HepG2 (cell line): ENCODE measurements at regions not wholly inside any gene's neighbourhood (a gene's known extent, or its start where the extent isn't known, plus 50 kb on each side); places are given as distances from the start of the nearest gene placed in this dataset.

Source experiments
- ATAC-seq: fragments of 200-7000 bp; cut with Tn5 transposase; 3 replicates; pipeline ENCODE4 v1.9.1; 2020; ENCODE audit warnings: mild to moderate bottlenecking, moderate library complexity
- BruUV-seq: library from RNA; stranded (reverse); fragments of 400-500 nt; replicated peaks from 2 replicates; lab custom pipeline; 2021; lab: Mats Ljungman, UMichigan
- CTCF ChIA-PET: fragments of 300-600 bp; formaldehyde crosslinking; extraction: SDS; loops from one replicate; lab custom pipeline; 2021; ENCODE audit warnings: low total read pairs, inconsistent platforms, low intra/inter-chr PET ratio; lab: Yijun Ruan, JAX
- POLR2A ChIA-PET: fragments of 350-600 bp; sonication (Branson Sonifier 250); formaldehyde crosslinking; loops from one replicate; lab custom pipeline; 2020; ENCODE audit warnings: antibody characterized with exemption, inconsistent platforms; lab: Yijun Ruan, JAX
- DNase-seq: peaks from one replicate; pipeline ENCODE4 v3.0.0-alpha.2; 2015; ENCODE audit warnings: low spot score
- FAIRE-seq: peaks from 3 replicates; lab custom pipeline; 2011; peaks lifted over from hg19 to GRCh38; lab: Jason Lieb, UNC
- H2AFZ ChIP-seq: one replicate; pipeline ENCODE4 v1.6.1; 2011; ENCODE audit warnings: low read length, inconsistent platforms
- H3K27ac ChIP-seq: fragments of 300-600 bp; 3 replicates; pipeline ENCODE4 v1.8.0; 2011; ENCODE audit warnings: mixed run types, mild to moderate bottlenecking, mixed read lengths, low read length, inconsistent platforms; ENCODE audit not compliant: insufficient read depth; ENCODE audit errors: extremely low read length
- H3K27me3 ChIP-seq, 2 experiments: fragments of 200-600 bp in 1 of 2; 2 replicates in 1 of 2; 3 replicates in 1 of 2; pipeline versions ENCODE4 v1.6.0 to v1.8.0; 2011; ENCODE audit warnings: low read length in 2 of 2, mild to moderate bottlenecking in 2 of 2, moderate library complexity in 2 of 2, inconsistent platforms in 1 of 2; ENCODE audit not compliant: insufficient read depth in 2 of 2, control insufficient read depth in 1 of 2
- H3K36me3 ChIP-seq, 2 experiments: fragments of 200-600 bp in 1 of 2; replicated peaks in 1 of 2; 2 replicates in 1 of 2; 3 replicates in 1 of 2; pipeline versions ENCODE4 v1.5.1 to v1.8.0; 2011; ENCODE audit warnings: low read length in 2 of 2, inconsistent platforms in 1 of 2; ENCODE audit not compliant: insufficient read depth in 2 of 2, control insufficient read depth in 1 of 2
- H3K4me1 ChIP-seq: 2 replicates; pipeline ENCODE4 v1.5.1; 2012; ENCODE audit warnings: low read length, inconsistent platforms; ENCODE audit not compliant: insufficient read depth
- H3K4me2 ChIP-seq: 2 replicates; pipeline ENCODE4 v1.6.0; 2011; ENCODE audit warnings: low read depth, low read length, inconsistent platforms
- H3K4me3 ChIP-seq, 3 experiments: fragments of 200-600 bp in 1 of 3; sonication (generic), shearing (Covaris generic) in 1 of 3; replicated peaks in 1 of 3; 2 replicates each; pipeline ENCODE4 v1.5.1; 2011 to 2016; ENCODE audit warnings: low read length in 3 of 3, inconsistent platforms in 2 of 3, low read depth in 2 of 3, mild to moderate bottlenecking in 2 of 3, control low read depth in 1 of 3, mixed read lengths in 1 of 3; ENCODE audit not compliant: insufficient read depth in 1 of 3
- H3K79me2 ChIP-seq: one replicate; pipeline ENCODE4 v1.6.1; 2011; ENCODE audit warnings: low read length, inconsistent platforms; ENCODE audit not compliant: insufficient read depth
- H3K9ac ChIP-seq: 2 replicates; pipeline ENCODE4 v1.6.0; 2011; ENCODE audit warnings: mild to moderate bottlenecking, low read depth, low read length, inconsistent platforms; ENCODE audit not compliant: insufficient read depth
- H3K9me3 ChIP-seq: 2 replicates; pipeline ENCODE4 v1.5.1; 2012; ENCODE audit warnings: mild to moderate bottlenecking, low read length
- H4K20me1 ChIP-seq: 2 replicates; pipeline ENCODE4 v1.6.0; 2011; ENCODE audit warnings: inconsistent platforms, mild to moderate bottlenecking, low read length, moderate library complexity; ENCODE audit not compliant: insufficient read depth
- DNMT1 ChIP-seq: sonication (generic); formaldehyde crosslinking; IDR thresholded peaks from 2 replicates; pipeline ENCODE4 v1.5.1; 2020; ENCODE audit warnings: mild to moderate bottlenecking, missing genetic modification reagents
- ETV6 ChIP-seq: sonication (generic); formaldehyde crosslinking; conservative IDR thresholded peaks from 2 replicates; pipeline ENCODE4 v1.4.0; 2020; ENCODE audit warnings: missing genetic modification reagents
- KDM4B ChIP-seq: sonication (generic); formaldehyde crosslinking; IDR thresholded peaks from 2 replicates; pipeline ENCODE4 v1.4.0; 2020; ENCODE audit warnings: missing genetic modification reagents
- RAD21 ChIP-seq: fragments of 450-650 bp; formaldehyde crosslinking; IDR thresholded peaks from 2 replicates; pipeline ENCODE4 v1.5.0; 2020; ENCODE audit warnings: mild to moderate bottlenecking
- SP4 ChIP-seq: sonication (generic); formaldehyde crosslinking; IDR thresholded peaks from 2 replicates; pipeline ENCODE4 v1.8.1; 2023; ENCODE audit warnings: mild to moderate bottlenecking, missing genetic modification reagents
- ZNF850 ChIP-seq: sonication (generic); formaldehyde crosslinking; conservative IDR thresholded peaks from 2 replicates; pipeline ENCODE4 v1.9.0; 2021; ENCODE audit warnings: mild to moderate bottlenecking, missing genetic modification reagents
- ZUFSP ChIP-seq: sonication (generic); formaldehyde crosslinking; IDR thresholded peaks from 2 replicates; pipeline ENCODE4 v1.9.0; 2021; ENCODE audit warnings: missing genetic modification reagents, mild to moderate bottlenecking, borderline replicate concordance
- WGBS: methylation state at CpG from one replicate; pipeline ENCODE4 v1.1.6; 2017; ENCODE audit warnings: low lambda C conversion rate; 5-methylcytosine and 5-hydroxymethylcytosine counted together
- in situ Hi-C: cut with HindIII; loops from 2 replicates; pipeline ENCODE4 v1.10.0; 2017; ENCODE audit warnings: low pct_unique_long_range_greater_than_20kb; ENCODE audit not compliant: extremely low pct_ligation_motif_present
- intact Hi-C: fragments of 100-400 bp; cut with micrococcal nuclease; formaldehyde crosslinking; loops from one replicate; pipeline ENCODE4 v1.10.0; 2022; ENCODE audit not compliant: unreplicated experiment

- CTCF ChIA-PET: no interaction called here
- Histone ChIP-seq H3K4me2 (no peak overlapping the region), H3K27ac (no peak overlapping the region), H3K4me1 (no peaks in the 10 kb centered on the region), H3K4me3 (no peak overlapping the region), H3K79me2 (no peaks in the 10 kb centered on the region), H2AFZ (no peak overlapping the region), H3K9me3 (no peaks in the 10 kb centered on the region), H3K27me3 (peaks cover 0 to 3% of the 10 kb centered on the region in 2 experiments; a peak in 1 of 5 replicates), H3K9ac (no peak overlapping the region), H3K36me3 (no peaks in the 10 kb centered on the region), H4K20me1 (no peaks in the 10 kb centered on the region)
- ATAC-seq (no peak), DNase-seq (no peak), FAIRE-seq (no peak)
- no peak for TF ChIP-seq KDM4B (CRISPR knock-in tag)
- no peak for TF ChIP-seq DNMT1
- no peak for TF ChIP-seq RAD21 (CRISPR knock-in tag)
- no peak for TF ChIP-seq SP4 (CRISPR knock-in tag)
- TF ChIP-seq ETV6: no peak
- TF ChIP-seq ZUFSP (CRISPR knock-in tag): no peak
- TF ChIP-seq ZNF850 (CRISPR knock-in tag): no peak
- POLR2A ChIA-PET: no interaction called here
- intact Hi-C loops: no loop called here
- in situ Hi-C loops: no loop called here
- no TSS peak for BruUV-seq
- 9% methylated on average over 9 of the region's 10 CpGs for WGBS
These were observed 154.5 kb upstream of the KCND3 start for GRCh38 chr1:112143871-112144441.
